ENCODE measurements at regions not wholly inside any gene's neighbourhood (a gene's known extent, or its start where the extent isn't known, plus 50 kb on each side); places are given as distances from the start of the nearest gene placed in this dataset.

- TF ChIP-seq, protein P1, sequence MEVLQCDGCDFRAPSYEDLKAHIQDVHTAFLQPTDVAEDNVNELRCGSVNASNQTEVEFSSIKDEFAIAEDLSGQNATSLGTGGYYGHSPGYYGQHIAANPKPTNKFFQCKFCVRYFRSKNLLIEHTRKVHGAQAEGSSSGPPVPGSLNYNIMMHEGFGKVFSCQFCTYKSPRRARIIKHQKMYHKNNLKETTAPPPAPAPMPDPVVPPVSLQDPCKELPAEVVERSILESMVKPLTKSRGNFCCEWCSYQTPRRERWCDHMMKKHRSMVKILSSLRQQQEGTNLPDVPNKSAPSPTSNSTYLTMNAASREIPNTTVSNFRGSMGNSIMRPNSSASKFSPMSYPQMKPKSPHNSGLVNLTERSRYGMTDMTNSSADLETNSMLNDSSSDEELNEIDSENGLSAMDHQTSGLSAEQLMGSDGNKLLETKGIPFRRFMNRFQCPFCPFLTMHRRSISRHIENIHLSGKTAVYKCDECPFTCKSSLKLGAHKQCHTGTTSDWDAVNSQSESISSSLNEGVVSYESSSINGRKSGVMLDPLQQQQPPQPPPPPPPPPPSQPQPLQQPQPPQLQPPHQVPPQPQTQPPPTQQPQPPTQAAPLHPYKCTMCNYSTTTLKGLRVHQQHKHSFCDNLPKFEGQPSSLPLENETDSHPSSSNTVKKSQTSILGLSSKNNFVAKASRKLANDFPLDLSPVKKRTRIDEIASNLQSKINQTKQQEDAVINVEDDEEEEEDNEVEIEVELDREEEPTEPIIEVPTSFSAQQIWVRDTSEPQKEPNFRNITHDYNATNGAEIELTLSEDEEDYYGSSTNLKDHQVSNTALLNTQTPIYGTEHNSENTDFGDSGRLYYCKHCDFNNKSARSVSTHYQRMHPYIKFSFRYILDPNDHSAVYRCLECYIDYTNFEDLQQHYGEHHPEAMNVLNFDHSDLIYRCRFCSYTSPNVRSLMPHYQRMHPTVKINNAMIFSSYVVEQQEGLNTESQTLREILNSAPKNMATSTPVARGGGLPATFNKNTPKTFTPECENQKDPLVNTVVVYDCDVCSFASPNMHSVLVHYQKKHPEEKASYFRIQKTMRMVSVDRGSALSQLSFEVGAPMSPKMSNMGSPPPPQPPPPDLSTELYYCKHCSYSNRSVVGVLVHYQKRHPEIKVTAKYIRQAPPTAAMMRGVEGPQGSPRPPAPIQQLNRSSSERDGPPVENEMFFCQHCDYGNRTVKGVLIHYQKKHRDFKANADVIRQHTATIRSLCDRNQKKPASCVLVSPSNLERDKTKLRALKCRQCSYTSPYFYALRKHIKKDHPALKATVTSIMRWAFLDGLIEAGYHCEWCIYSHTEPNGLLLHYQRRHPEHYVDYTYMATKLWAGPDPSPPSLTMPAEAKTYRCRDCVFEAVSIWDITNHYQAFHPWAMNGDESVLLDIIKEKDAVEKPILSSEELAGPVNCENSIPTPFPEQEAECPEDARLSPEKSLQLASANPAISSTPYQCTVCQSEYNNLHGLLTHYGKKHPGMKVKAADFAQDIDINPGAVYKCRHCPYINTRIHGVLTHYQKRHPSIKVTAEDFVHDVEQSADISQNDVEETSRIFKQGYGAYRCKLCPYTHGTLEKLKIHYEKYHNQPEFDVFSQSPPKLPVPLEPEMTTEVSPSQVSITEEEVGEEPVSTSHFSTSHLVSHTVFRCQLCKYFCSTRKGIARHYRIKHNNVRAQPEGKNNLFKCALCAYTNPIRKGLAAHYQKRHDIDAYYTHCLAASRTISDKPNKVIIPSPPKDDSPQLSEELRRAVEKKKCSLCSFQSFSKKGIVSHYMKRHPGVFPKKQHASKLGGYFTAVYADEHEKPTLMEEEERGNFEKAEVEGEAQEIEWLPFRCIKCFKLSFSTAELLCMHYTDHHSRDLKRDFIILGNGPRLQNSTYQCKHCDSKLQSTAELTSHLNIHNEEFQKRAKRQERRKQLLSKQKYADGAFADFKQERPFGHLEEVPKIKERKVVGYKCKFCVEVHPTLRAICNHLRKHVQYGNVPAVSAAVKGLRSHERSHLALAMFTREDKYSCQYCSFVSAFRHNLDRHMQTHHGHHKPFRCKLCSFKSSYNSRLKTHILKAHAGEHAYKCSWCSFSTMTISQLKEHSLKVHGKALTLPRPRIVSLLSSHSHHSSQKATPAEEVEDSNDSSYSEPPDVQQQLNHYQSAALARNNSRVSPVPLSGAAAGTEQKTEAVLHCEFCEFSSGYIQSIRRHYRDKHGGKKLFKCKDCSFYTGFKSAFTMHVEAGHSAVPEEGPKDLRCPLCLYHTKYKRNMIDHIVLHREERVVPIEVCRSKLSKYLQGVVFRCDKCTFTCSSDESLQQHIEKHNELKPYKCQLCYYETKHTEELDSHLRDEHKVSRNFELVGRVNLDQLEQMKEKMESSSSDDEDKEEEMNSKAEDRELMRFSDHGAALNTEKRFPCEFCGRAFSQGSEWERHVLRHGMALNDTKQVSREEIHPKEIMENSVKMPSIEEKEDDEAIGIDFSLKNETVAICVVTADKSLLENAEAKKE (CRISPR knock-in tag; IDR thresholded peaks at IDR 0.05) = no peak
- TF ChIP-seq CTCF (conservative IDR thresholded peaks at IDR 0.05; ENCODE audit: low read depth in 2 of 2) (no peak), ZNF331 (CRISPR knock-in tag; IDR thresholded peaks at IDR 0.05; ENCODE audit: low read depth) (no peak), ETS1 (IDR thresholded peaks at IDR 0.05) (no peak), POLR2AphosphoS5 (IDR thresholded peaks at IDR 0.05; ENCODE audit: low read depth) (no peak), NANOG (IDR thresholded peaks at IDR 0.05; ENCODE audit: borderline replicate concordance) (no peak)
These were observed 169.2 kb downstream of the PAWR start (continued) for GRCh38 chr12:79521576-79521975.

GRCh38 chr12:79517363-79517762 is 173.4 kb downstream of the PAWR start:
- H3K27ac Mint-ChIP-seq = no peak overlapping the region
- no peak overlapping the region for H3K4me3 ChIP-seq
- DNase-seq (ENCODE audit: low spot score) (no peak), ATAC-seq (no peak)
- no peaks in the 10 kb centered on the region for H3K27me3 ChIP-seq (ENCODE audit: insufficient read depth)
- peaks cover 31% of the 10 kb centered on the region for H3K4me1 Mint-ChIP-seq
- no peaks in the 10 kb centered on the region for H4K20me1 ChIP-seq (replicated peaks; ENCODE audit: insufficient read depth)
- no peaks in the 10 kb centered on the region; the same call in 2 of the 3 replicates for H3K9me3 Mint-ChIP-seq
- H3K4me2 ChIP-seq = no peak overlapping the region
- peaks cover 35% of the 10 kb centered on the region for H3K4me1 ChIP-seq (ENCODE audit: insufficient read depth)
- no peaks in the 10 kb centered on the region; the same call in 1 of the 2 replicates for H3K79me2 ChIP-seq (replicated peaks; ENCODE audit: insufficient read depth)
- no peaks in the 10 kb centered on the region for H3K9me2 ChIP-seq (ENCODE audit: insufficient read depth)
- no peak overlapping the region for H2AFZ ChIP-seq
- H3K27me3 Mint-ChIP-seq (ENCODE audit: insufficient read depth, low read depth, poor library complexity) = peaks cover 3% of the 10 kb centered on the region
- no peaks in the 10 kb centered on the region for H3F3A ChIP-seq (replicated peaks; ENCODE audit: low read depth)
- H3K36me3 ChIP-seq (ENCODE audit: insufficient read depth) = no peaks in the 10 kb centered on the region
- H3K4me3 Mint-ChIP-seq = no peak overlapping the region
- H3K36me3 Mint-ChIP-seq (ENCODE audit: low read depth) = peaks cover 6% of the 10 kb centered on the region; the same call in 2 of the 3 replicates
- no peak overlapping the region for H3K27ac ChIP-seq (ENCODE audit: low read depth)
- TF ChIP-seq, protein P2, sequence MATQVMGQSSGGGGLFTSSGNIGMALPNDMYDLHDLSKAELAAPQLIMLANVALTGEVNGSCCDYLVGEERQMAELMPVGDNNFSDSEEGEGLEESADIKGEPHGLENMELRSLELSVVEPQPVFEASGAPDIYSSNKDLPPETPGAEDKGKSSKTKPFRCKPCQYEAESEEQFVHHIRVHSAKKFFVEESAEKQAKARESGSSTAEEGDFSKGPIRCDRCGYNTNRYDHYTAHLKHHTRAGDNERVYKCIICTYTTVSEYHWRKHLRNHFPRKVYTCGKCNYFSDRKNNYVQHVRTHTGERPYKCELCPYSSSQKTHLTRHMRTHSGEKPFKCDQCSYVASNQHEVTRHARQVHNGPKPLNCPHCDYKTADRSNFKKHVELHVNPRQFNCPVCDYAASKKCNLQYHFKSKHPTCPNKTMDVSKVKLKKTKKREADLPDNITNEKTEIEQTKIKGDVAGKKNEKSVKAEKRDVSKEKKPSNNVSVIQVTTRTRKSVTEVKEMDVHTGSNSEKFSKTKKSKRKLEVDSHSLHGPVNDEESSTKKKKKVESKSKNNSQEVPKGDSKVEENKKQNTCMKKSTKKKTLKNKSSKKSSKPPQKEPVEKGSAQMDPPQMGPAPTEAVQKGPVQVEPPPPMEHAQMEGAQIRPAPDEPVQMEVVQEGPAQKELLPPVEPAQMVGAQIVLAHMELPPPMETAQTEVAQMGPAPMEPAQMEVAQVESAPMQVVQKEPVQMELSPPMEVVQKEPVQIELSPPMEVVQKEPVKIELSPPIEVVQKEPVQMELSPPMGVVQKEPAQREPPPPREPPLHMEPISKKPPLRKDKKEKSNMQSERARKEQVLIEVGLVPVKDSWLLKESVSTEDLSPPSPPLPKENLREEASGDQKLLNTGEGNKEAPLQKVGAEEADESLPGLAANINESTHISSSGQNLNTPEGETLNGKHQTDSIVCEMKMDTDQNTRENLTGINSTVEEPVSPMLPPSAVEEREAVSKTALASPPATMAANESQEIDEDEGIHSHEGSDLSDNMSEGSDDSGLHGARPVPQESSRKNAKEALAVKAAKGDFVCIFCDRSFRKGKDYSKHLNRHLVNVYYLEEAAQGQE (IDR thresholded peaks at IDR 0.05; ENCODE audit: unreplicated experiment) = no peak

Data from GM23338 (cell line).